Naive B cell (primary cell): ENCODE measurements at regions not wholly inside any gene's neighbourhood (a gene's known extent, or its start where the extent isn't known, plus 50 kb on each side); places are given as distances from the start of the nearest gene placed in this dataset.
"Not testable (repeated sequence)": the region's sequence is repeated elsewhere in the genome, so short reads cannot be mapped to it uniquely, and the experiment has no call there.

Source experiments
- ATAC-seq, 2 donors: fragments of 150-1000 bp; cut with Tn5 transposase; 2 replicates each; pipeline ENCODE4 v1.10.0; 2021; ENCODE audit warnings: low read depth in 2 of 2, mild to moderate bottlenecking in 2 of 2, moderate library complexity in 2 of 2
- DNase-seq: peaks from one replicate; pipeline ENCODE4 v3.0.0; 2022
- H3K27ac Mint-ChIP-seq, 6 donors: one replicate each; pipeline ENCODE4 v1.8.0; 2020 to 2022; ENCODE audit warnings: mild to moderate bottlenecking in 6 of 6, mixed read lengths in 6 of 6, moderate library complexity in 5 of 6, inconsistent platforms in 2 of 6
- H3K27me3 Mint-ChIP-seq, 3 donors: one replicate each; pipeline ENCODE4 v1.8.0; 2021 to 2022; ENCODE audit warnings: mixed read lengths in 3 of 3, mild to moderate bottlenecking in 1 of 3
- H3K36me3 Mint-ChIP-seq, 2 donors: one replicate each; pipeline ENCODE4 v1.8.0; 2020 to 2022; ENCODE audit warnings: mixed read lengths in 2 of 2, inconsistent platforms in 1 of 2, mild to moderate bottlenecking in 1 of 2
- H3K4me1 Mint-ChIP-seq, 3 donors: one replicate each; pipeline ENCODE4 v1.8.0; 2020 to 2022; ENCODE audit warnings: mixed read lengths in 3 of 3, inconsistent platforms in 1 of 3, mild to moderate bottlenecking in 1 of 3, moderate library complexity in 1 of 3
- H3K4me3 Mint-ChIP-seq, 8 donors: one replicate each; pipeline ENCODE4 v1.8.0; 2020 to 2022; ENCODE audit warnings: mild to moderate bottlenecking in 8 of 8, mixed read lengths in 8 of 8, moderate library complexity in 8 of 8, inconsistent platforms in 2 of 8
- H3K9me3 Mint-ChIP-seq, 7 donors: one replicate each; pipeline ENCODE4 v1.8.0; 2020 to 2022; ENCODE audit warnings: mixed read lengths in 7 of 7, mild to moderate bottlenecking in 5 of 7, inconsistent platforms in 2 of 7, moderate library complexity in 1 of 7

DNA sequence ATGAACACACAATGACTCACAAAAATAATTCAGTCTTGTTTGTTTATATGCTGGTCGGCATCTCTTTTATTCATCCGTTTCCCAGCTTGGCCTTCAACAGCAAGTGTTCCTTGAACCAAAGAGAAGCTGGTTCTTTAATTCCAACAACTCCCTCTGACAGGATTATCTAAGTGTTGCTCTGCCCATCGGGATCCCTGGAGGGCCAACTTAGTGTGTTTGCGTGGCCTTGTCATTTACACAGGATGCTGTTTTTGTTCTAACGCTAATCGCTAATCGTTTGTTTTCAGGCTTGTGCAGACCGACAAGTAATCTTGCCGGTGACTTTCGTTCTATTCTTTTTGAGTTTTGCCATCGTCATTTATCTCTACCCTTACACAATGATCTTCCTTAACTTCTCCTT is 267.4 kb upstream of the EXOC2 start:
- ATAC-seq = no peak

DNA sequence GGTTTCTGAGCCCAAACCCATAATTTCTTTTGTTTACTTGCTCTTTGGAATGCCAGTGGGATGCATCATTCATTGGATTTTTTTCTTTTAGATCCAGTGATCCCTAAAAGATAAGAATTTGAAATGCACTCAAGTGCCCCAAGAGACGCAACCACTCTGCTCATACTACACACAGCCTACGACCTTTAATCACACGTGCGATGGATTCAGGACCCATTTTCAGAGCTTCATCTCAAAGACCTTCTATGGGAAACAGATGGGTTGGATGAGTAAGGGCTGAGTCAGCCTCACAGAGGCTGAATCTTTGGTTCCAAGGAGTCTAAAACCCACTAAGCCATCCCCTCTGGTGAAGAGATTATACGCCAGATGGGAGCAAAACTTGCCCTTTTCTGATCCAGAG is 265.5 kb upstream of the EXOC2 start:
- H3K4me1 Mint-ChIP-seq = no peaks in the 10 kb centered on the region
- ATAC-seq = no peak
- no peak overlapping the region for H3K4me3 Mint-ChIP-seq
- H3K27ac Mint-ChIP-seq = no peak overlapping the region
- DNase-seq = no peak
- peaks cover 27 to 36% (median 35%) of the 10 kb centered on the region in 3 donors for H3K27me3 Mint-ChIP-seq
- no peaks in the 10 kb centered on the region for H3K36me3 Mint-ChIP-seq
- no peaks in the 10 kb centered on the region for H3K9me3 Mint-ChIP-seq

More for the DNA sequence above, 267.4 kb upstream of the EXOC2 start:
- no peak overlapping the region for H3K4me3 Mint-ChIP-seq
- no peak for DNase-seq
- peaks cover 19 to 34% (median 32%) of the 10 kb centered on the region in 3 donors for H3K27me3 Mint-ChIP-seq
- H3K36me3 Mint-ChIP-seq = no peaks in the 10 kb centered on the region
- no peak overlapping the region for H3K27ac Mint-ChIP-seq
- H3K9me3 Mint-ChIP-seq = no peaks in the 10 kb centered on the region
- H3K4me1 Mint-ChIP-seq = no peaks in the 10 kb centered on the region

DNA sequence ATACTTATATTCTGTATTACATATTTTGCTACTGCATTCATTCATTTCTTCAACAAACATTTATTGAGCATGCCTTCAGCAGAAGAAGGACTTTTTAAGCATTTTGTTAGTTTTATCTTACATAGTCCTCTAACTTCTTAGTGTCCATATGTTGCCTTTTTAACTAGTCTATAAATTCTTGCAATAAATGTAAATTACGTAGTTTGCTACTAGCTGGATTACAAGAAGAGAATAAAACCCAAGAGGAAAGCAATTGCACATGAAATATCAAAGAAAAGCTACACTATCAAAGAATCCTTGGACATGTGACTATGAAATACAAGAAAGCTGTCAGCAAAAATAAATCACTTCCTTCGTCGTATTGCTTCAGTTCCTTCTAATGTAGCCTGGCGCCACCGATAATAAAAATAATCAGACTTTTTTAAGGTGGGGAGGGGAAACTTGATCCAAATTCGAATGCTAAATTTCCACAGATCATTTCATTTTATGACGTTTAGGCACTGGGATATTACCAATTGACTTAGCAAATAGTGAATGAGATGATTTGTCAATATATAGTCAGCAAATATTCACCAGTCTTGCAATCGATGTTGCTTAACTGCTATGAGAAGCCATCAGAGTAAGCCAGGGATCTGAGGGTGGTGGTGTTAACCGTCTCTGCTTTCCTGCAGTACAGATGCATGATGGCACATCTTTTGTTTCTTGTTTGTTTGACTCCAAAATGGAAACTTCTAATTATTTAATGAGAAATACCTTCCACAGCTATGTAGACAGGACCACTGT is 258.7 kb upstream of the EXOC2 start:
- H3K9me3 Mint-ChIP-seq = no peaks in the 10 kb centered on the region
- H3K36me3 Mint-ChIP-seq = no peaks in the 10 kb centered on the region
- peaks cover 23 to 32% (median 31%) of the 10 kb centered on the region in 3 donors for H3K27me3 Mint-ChIP-seq
- H3K4me3 Mint-ChIP-seq = no peak overlapping the region
- DNase-seq = no peak
- no peaks in the 10 kb centered on the region for H3K4me1 Mint-ChIP-seq
- H3K27ac Mint-ChIP-seq = peak overlapping the region in 1 of 6 donors; percentile 36
- ATAC-seq = no peak

DNA sequence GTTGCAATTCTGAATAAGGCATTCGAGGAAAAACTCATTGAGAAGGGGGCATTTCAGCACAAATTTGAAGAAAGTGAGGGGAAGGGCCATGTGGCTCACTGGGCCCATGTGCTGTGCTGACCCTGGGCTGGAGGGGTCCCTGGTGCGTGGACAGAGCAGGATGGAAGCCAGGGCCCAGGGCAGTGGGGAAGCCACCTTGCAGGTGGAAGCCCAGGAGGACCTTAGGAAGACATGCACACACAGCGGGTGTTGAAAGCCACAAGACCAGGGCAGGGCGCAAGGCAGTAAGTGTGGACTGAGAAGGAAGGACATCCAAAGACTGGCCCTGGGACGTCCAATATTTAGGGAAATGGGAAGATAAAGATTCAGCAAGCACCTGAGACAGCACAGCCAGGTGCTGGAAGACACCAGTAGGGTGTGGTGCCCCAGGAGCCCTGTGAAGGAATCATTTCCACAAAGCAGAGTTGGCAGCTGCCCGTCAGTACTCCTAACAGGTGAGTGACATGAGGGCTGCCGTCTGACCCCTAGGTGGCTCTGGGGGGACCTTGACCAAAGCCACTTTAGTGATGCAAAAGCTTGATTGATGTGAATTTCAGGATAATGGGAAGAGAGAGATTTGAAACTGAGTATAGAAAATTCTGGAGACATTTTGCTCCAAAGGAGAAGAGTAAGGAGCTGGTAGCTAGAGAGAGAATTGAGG is 254.4 kb upstream of the EXOC2 start:
- H3K4me1 Mint-ChIP-seq = no peaks in the 10 kb centered on the region
- H3K36me3 Mint-ChIP-seq = no peaks in the 10 kb centered on the region
- peaks cover 9 to 15% (median 9%) of the 10 kb centered on the region in 3 donors for H3K27me3 Mint-ChIP-seq
- no peak for DNase-seq
- no peak for ATAC-seq
- no peak overlapping the region for H3K27ac Mint-ChIP-seq
- H3K9me3 Mint-ChIP-seq = peaks cover 5 to 27% (median 11%) of the 10 kb centered on the region in 7 donors
- no peak overlapping the region for H3K4me3 Mint-ChIP-seq

DNA sequence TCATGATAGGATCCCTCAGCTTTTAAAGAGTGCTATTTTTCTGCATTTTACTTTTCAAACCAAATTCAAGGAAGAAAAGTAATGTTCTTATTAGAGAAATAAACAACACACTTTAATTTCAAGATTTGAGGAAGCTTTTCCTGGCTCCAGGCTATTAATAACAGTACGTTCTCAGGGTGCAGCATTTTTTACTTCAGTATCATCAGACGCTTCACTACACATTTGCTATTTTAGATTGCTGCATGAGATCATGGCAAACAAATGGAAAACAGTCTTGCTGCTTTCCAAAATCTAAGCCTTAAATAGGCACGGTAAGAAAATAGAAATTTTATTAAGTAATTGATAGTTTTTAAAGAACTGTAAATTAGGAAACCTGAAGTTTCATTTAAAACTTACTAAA is 253.6 kb upstream of the EXOC2 start:
- ATAC-seq (no peak), DNase-seq (no peak)
- Mint-ChIP-seq H3K9me3 (peaks cover 5 to 32% (median 11%) of the 10 kb centered on the region in 7 donors), H3K4me3 (no peak overlapping the region), H3K27me3 (peaks cover 12 to 17% (median 15%) of the 10 kb centered on the region in 3 donors), H3K27ac (no peak overlapping the region), H3K36me3 (no peaks in the 10 kb centered on the region), H3K4me1 (no peaks in the 10 kb centered on the region)

DNA sequence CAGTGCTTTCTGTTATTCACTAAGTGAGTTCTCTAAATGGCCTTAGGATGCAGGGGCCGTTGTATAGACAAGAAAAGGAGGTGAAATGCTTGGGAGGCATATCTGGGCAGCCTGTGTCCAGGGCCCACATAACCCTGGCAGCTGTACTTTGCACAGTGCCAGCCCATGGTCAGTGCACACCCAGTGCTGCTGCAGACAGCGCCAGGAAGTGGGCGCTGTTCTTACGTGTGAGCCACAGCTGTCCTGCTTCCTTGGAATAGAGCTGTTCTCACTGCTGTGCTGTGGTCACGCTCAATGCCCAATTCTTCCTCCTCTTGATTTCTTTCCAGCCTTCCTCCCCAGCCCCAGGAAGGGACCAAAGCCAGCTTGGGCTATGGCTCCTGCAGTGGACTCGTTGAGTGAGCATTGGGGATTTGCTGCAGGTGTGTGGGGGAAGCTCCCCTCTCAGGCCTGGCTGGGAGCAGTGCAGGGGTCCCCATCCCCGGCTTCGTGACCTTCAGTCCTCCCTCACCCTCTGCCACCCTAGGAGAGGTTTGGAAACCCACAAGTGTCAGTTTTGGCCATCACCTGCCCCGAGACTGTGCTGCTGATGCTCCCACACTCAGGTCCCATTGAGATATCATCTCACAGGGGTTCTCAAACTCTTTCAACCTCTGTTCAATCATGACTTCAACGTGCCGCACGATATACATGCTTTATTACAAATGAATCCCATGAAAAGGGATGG is 246.8 kb upstream of the EXOC2 start:
- Mint-ChIP-seq H3K27me3 (peaks cover 37 to 52% (median 43%) of the 10 kb centered on the region in 3 donors), H3K27ac (no peak overlapping the region), H3K4me3 (no peak overlapping the region), H3K9me3 (peaks cover 5 to 23% (median 13%) of the 10 kb centered on the region in 7 donors), H3K4me1 (no peaks in the 10 kb centered on the region), H3K36me3 (no peaks in the 10 kb centered on the region)
- no peak for DNase-seq
- ATAC-seq = no peak

DNA sequence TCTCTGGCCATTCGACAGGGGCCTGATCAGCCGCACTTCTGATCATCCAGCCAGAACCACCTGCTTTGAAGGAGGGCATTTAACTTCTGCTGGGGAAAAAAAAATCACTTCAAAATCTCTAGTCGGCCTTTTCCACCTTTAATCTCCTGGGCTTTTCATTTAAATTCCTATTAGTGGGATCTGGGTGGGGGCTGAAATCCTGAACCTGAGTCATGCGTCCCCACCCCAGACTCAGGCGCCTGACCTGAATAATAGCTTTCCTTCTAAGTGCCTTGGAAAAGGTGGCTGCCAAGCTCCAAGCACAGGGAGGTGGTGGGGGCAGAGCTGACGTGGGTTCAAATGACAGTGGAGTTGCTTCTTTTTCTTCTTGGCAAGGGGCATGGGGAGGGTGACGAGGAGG is 246.0 kb upstream of the EXOC2 start:
- no peak for ATAC-seq
- H3K4me3 Mint-ChIP-seq = no peak overlapping the region
- no peaks in the 10 kb centered on the region for H3K36me3 Mint-ChIP-seq
- H3K4me1 Mint-ChIP-seq = no peaks in the 10 kb centered on the region
- H3K9me3 Mint-ChIP-seq = peaks cover 3 to 16% (median 11%) of the 10 kb centered on the region in 7 donors
- peak overlapping the region in 2 of 6 donors; percentile 30 to 73 for H3K27ac Mint-ChIP-seq
- DNase-seq = no peak
- peaks cover 44 to 58% (median 48%) of the 10 kb centered on the region in 3 donors for H3K27me3 Mint-ChIP-seq

DNA sequence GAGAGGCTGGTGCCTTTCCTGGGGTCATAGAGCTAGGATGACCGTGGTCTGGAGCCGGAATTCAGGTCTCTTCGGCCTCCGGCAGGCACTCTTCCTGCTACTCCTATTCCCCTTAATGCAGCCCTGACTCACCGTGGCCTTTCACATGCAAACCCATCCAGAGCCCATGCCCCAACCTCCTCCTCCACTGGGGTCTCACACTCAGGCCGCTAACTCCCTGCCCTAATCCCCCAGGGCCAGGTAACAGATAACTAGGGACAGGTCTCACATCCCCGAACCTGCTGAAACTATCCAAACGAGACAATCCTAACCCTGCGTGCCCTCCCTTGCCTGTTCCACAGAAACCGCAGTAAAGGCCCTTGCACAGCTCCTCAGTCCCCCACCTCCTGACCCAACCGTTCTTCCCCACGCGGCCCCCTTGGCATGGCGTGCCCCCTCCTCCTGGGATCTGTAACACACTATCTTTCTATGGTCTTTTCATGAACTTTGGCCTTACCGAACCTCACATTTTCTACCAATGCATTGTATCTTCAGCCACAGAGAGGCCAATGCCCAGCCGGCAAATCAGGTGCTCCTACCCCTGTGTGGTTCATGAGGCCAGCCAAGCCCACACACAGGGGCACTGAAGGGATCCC is 245.4 kb upstream of the EXOC2 start:
- Mint-ChIP-seq H3K9me3 (peaks cover 3 to 12% (median 9%) of the 10 kb centered on the region in 7 donors), H3K27ac (no peak overlapping the region), H3K4me3 (no peak overlapping the region), H3K36me3 (no peaks in the 10 kb centered on the region), H3K27me3 (peaks cover 45 to 61% (median 48%) of the 10 kb centered on the region in 3 donors), H3K4me1 (no peaks in the 10 kb centered on the region)
- DNase-seq = no peak
- no peak for ATAC-seq

DNA sequence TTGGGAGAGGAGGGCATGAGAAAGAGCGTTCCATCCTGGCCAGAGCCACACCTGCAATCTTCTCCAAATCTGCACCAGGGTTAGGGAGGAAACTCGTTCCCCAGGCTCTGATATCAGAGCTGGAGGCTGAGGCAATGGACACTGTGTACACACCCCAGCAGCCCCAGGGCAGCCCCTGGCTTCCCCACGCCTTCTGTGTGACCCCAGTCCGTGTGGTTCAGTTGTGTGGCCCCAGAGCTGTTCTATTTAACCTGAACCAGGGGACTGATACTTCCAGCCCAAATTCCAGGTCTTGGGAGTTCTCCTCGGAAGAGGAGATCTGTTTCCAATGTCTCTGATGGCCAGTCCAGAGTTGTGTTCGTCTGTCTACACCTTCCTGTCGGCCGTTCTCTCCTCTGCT is 242.6 kb upstream of the EXOC2 start:
- Mint-ChIP-seq H3K4me3 (no peak overlapping the region), H3K36me3 (no peaks in the 10 kb centered on the region), H3K27ac (peak overlapping the region in 1 of 6 donors; percentile 69), H3K4me1 (no peaks in the 10 kb centered on the region), H3K27me3 (peaks cover 38 to 53% (median 39%) of the 10 kb centered on the region in 3 donors), H3K9me3 (peaks cover 0 to 12% (median 5%) of the 10 kb centered on the region in 7 donors)
- no peak for ATAC-seq
- no peak for DNase-seq

DNA sequence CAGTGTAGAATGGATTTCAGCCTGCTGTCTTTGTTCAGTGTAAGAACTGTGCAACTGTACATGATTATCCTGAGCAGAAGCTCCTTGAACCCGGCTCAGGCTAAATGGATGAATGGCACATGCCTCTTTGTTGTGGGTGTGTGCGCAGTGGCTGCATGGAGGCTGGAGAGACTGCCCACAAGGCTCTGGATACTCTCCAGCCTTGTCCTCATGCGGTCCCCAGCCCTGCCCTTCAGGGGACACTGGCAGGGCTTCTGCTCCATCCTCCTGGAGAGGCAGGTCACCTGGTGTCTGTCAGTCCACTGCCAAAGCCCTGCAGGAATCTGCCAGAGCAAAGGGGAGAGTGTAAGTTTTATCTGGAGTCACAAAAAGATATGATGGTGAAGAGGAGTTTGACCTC is 241.7 kb upstream of the EXOC2 start:
- H3K27ac Mint-ChIP-seq = no peak overlapping the region
- H3K4me1 Mint-ChIP-seq = no peaks in the 10 kb centered on the region
- DNase-seq (no peak), ATAC-seq (no peak)
- no peaks in the 10 kb centered on the region for H3K36me3 Mint-ChIP-seq
- no peak overlapping the region for H3K4me3 Mint-ChIP-seq
- H3K9me3 Mint-ChIP-seq = peaks cover 0 to 16% (median 3%) of the 10 kb centered on the region in 7 donors
- H3K27me3 Mint-ChIP-seq = peaks cover 29 to 44% (median 34%) of the 10 kb centered on the region in 3 donors

DNA sequence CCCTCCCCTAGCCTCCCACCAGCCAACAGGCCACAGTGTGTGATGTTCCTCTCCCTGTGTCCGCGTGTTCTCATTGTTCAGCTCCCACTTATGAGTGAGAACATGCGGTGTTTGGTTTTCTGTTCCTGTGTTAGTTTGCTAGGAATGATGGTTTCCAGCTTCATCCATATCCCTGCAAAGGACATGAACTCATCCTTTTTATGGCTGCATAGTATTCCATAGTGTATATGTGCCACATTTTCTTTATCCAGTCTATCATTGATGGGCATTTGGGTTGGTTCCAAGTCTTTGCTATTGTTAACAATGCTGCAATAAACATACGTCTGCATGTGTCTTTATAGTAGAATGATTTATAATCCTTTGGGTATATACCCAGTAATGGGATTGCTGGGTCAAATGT is 239.0 kb upstream of the EXOC2 start:
- Mint-ChIP-seq H3K27me3 (peaks cover 32 to 35% (median 34%) of the 10 kb centered on the region in 3 donors), H3K36me3 (peaks cover 0 to 10% of the 10 kb centered on the region in 2 donors), H3K9me3 (peaks cover 3 to 27% (median 7%) of the 10 kb centered on the region in 7 donors)
- not testable (repeated sequence) for DNase-seq, ATAC-seq, H3K4me1 Mint-ChIP-seq, H3K27ac Mint-ChIP-seq, H3K4me3 Mint-ChIP-seq

DNA sequence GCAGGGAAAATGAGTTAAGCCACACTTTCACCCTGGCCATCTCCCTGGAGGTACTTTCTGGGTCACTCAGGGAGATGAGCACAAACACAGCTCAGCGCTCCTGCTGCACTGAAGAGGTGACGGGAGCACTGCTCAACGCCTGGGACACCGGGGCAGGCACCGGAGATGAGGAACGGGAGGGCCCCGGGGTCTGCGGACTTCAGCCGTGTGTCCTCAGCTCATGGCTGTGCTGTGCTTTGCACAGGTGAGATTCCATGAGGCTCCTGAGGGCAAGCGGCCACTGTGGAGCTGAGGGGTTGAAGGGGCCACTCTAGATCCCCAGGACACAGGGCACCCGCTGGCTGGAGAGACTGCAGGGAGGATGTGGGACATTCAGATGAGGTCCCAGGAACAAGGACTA is 234.2 kb upstream of the EXOC2 start:
- Mint-ChIP-seq H3K4me1 (no peaks in the 10 kb centered on the region), H3K4me3 (no peak overlapping the region), H3K36me3 (peaks cover 0 to 18% of the 10 kb centered on the region in 2 donors), H3K27ac (no peak overlapping the region), H3K9me3 (peaks cover 12 to 45% (median 14%) of the 10 kb centered on the region in 7 donors), H3K27me3 (peaks cover 21 to 55% (median 40%) of the 10 kb centered on the region in 3 donors)
- ATAC-seq (no peak), DNase-seq (no peak)

DNA sequence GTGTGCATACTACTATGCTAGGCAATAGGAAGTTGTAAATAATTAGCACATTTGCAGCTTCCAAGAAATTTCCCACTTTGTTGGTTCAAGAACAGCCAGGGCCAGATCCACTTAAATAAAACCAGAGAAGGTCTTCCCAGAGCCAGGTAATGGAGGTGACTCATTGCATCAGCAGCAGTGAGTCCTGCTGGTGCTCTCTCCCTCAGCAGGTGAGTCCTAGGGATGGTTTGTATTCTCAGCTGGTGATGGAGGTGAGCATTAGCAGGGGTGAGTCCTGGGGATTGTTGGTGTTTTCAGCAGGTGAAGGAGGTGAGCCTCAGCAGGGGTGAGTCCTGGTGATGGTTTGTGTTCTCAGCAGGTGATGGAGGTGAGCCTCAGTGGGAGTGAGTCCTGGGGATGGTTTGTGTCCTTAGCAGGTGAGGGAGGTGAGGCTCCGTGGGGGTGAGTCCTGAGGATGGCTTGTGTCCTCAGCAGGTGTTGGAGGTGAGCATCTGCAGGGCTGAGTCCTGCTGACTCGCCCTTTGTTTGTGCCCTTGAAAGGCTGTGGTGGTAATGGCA is 232.8 kb upstream of the EXOC2 start:
- Mint-ChIP-seq H3K4me3 (no peak overlapping the region), H3K27me3 (peaks cover 25 to 50% (median 40%) of the 10 kb centered on the region in 3 donors)

More for the DNA sequence above, 232.8 kb upstream of the EXOC2 start:
- Mint-ChIP-seq H3K27ac (peak overlapping the region in 1 of 6 donors; percentile 74), H3K36me3 (peaks cover 0 to 26% of the 10 kb centered on the region in 2 donors), H3K4me1 (no peaks in the 10 kb centered on the region), H3K9me3 (peaks cover 15 to 48% (median 22%) of the 10 kb centered on the region in 7 donors)
- no peak for ATAC-seq
- DNase-seq = no peak
